ENCODE measurements at regions not wholly inside any gene's neighbourhood (a gene's known extent, or its start where the extent isn't known, plus 50 kb on each side); places are given as distances from the start of the nearest gene placed in this dataset.
"Not testable (repeated sequence)": the region's sequence is repeated elsewhere in the genome, so short reads cannot be mapped to it uniquely, and the experiment has no call there.

- DNase-seq: no peak
- Histone ChIP-seq H3K36me3 (no peaks in the 10 kb centered on the region), H3K27ac (no peak overlapping the region), H3K9me3 (no peaks in the 10 kb centered on the region), H3K27me3 (peaks cover 0 to 57% (median 6%) of the 10 kb centered on the region in 3 donors), H3K4me3 (no peak overlapping the region), H3K4me1 (no peaks in the 10 kb centered on the region)
- WGBS, 2 donors: 59 to 62% methylated on average over 17 of the region's 17 CpGs
- intact Hi-C loops (cut with DNase I): no loop called here
- no peak for TF ChIP-seq EP300 (IDR thresholded peaks at IDR 0.05)
- no peak for TF ChIP-seq POLR2A (IDR thresholded peaks at IDR 0.05)
- TF ChIP-seq CTCF (IDR thresholded peaks at IDR 0.05): no peak
- no peak for TF ChIP-seq POLR2AphosphoS5 (IDR thresholded peaks at IDR 0.05)
These were observed 267.6 kb downstream of the ADGRD1 start for GRCh38 chr12:131221061-131221956.

GRCh38 chr12:131221957-131222328 lies 268.2 kb downstream of the ADGRD1 start:
- Histone ChIP-seq H3K27me3 (peaks cover 0 to 52% (median 6%) of the 10 kb centered on the region in 3 donors), H3K27ac (no peak overlapping the region), H3K9me3 (no peaks in the 10 kb centered on the region), H3K4me1 (no peaks in the 10 kb centered on the region), H3K4me3 (no peak overlapping the region), H3K36me3 (no peaks in the 10 kb centered on the region)
- TF ChIP-seq CTCF (IDR thresholded peaks at IDR 0.05): no peak
- TF ChIP-seq POLR2A (IDR thresholded peaks at IDR 0.05): no peak
- TF ChIP-seq POLR2AphosphoS5 (IDR thresholded peaks at IDR 0.05): no peak
- no peak for TF ChIP-seq EP300 (IDR thresholded peaks at IDR 0.05)
- intact Hi-C loops (cut with DNase I): no loop called here
- 18% methylated on average over 5 of the region's 5 CpGs for WGBS, 2 donors
- no peak for DNase-seq

- Histone ChIP-seq H3K9me3 (no peaks in the 10 kb centered on the region), H3K4me1 (no peaks in the 10 kb centered on the region), H3K36me3 (no peaks in the 10 kb centered on the region), H3K27ac (no peak overlapping the region), H3K4me3 (no peak overlapping the region), H3K27me3 (peaks cover 0 to 48% (median 6%) of the 10 kb centered on the region in 3 donors)
- TF ChIP-seq EP300 (IDR thresholded peaks at IDR 0.05): no peak
- no peak for TF ChIP-seq CTCF (IDR thresholded peaks at IDR 0.05)
- DNase-seq: no peak
- 24 to 32% methylated on average over 22 of the region's 22 CpGs for WGBS, 2 donors
- intact Hi-C loops (cut with DNase I): no loop called here
These were observed 268.8 kb downstream of the ADGRD1 start for GRCh38 chr12:131222329-131223139.

- TF ChIP-seq POLR2AphosphoS5 (IDR thresholded peaks at IDR 0.05): no peak
- TF ChIP-seq POLR2A (IDR thresholded peaks at IDR 0.05): no peak
- Histone ChIP-seq H3K4me1 (no peaks in the 10 kb centered on the region), H3K36me3 (no peaks in the 10 kb centered on the region), H3K27me3 (peaks cover 0 to 42% (median 6%) of the 10 kb centered on the region in 3 donors), H3K27ac (no peak overlapping the region), H3K9me3 (no peaks in the 10 kb centered on the region), H3K4me3 (no peak overlapping the region)
- 92 to 94% methylated on average over 31 of the region's 31 CpGs for WGBS, 2 donors
- no peak for DNase-seq
- intact Hi-C loops (cut with DNase I): no loop called here
These were observed 269.6 kb downstream of the ADGRD1 start for GRCh38 chr12:131223171-131223761.

- TF ChIP-seq POLR2AphosphoS5 (IDR thresholded peaks at IDR 0.05) (no peak), EP300 (IDR thresholded peaks at IDR 0.05) (no peak), POLR2A (IDR thresholded peaks at IDR 0.05) (no peak), CTCF (IDR thresholded peaks at IDR 0.05) (no peak)
- no peak overlapping the region for H3K4me3 ChIP-seq
- H3K27me3 ChIP-seq: peaks cover 0 to 37% (median 6%) of the 10 kb centered on the region in 3 donors
- no peak overlapping the region for H3K27ac ChIP-seq
- no peaks in the 10 kb centered on the region for H3K4me1 ChIP-seq
- intact Hi-C loops (cut with DNase I): no loop called here
- WGBS, 2 donors: 86 to 92% methylated on average over 13 of the region's 13 CpGs
- H3K36me3 ChIP-seq: no peaks in the 10 kb centered on the region
- peak; percentile 58 for DNase-seq
- H3K9me3 ChIP-seq: no peaks in the 10 kb centered on the region
These were observed 270.1 kb downstream of the ADGRD1 start for GRCh38 chr12:131223791-131224225.

- H3K4me3 ChIP-seq; H3K36me3 ChIP-seq; H3K4me1 ChIP-seq; H3K9me3 ChIP-seq; H3K27ac ChIP-seq; intact Hi-C loops (cut with DNase I): not testable (repeated sequence)
- H3K27me3 ChIP-seq: peaks cover 0 to 36% (median 6%) of the 10 kb centered on the region in 3 donors
- WGBS, 2 donors: 13 to 54% methylated on average over 12 of the region's 17 CpGs
- peak; percentile 56 for DNase-seq
These were observed 270.7 kb downstream of the ADGRD1 start for GRCh38 chr12:131224226-131225065.

- H3K4me3 ChIP-seq; H3K36me3 ChIP-seq; intact Hi-C loops (cut with DNase I); H3K27ac ChIP-seq; H3K4me1 ChIP-seq; H3K9me3 ChIP-seq: not testable (repeated sequence)
- peak; percentile 28 for DNase-seq
- 7 to 57% methylated on average over 10 of the region's 12 CpGs for WGBS, 2 donors
- H3K27me3 ChIP-seq: peaks cover 0 to 39% (median 6%) of the 10 kb centered on the region in 3 donors
These were observed 271.3 kb downstream of the ADGRD1 start for GRCh38 chr12:131225066-131225380.
